C4-2B (cell line): ENCODE measurements at regions not wholly inside any gene's neighbourhood (a gene's known extent, or its start where the extent isn't known, plus 50 kb on each side); places are given as distances from the start of the nearest gene placed in this dataset.

Experiments
- H3K27ac ChIP-seq: fragments of 450-650 bp; 2 replicates; pipeline ENCODE4 v1.5.1; 2017
- CTCF ChIP-seq: fragments of 450-650 bp; conservative IDR thresholded peaks from 2 replicates; pipeline ENCODE4 v1.5.1; 2017; ENCODE audit warnings: mild to moderate bottlenecking
- ZFX ChIP-seq: fragments of 450-650 bp; IDR thresholded peaks from 2 replicates; pipeline ENCODE4 v1.6.1; 2017

GRCh38 chr13:103716718-103717117 lies 650.5 kb upstream of the SLC10A2 start:
- TF ChIP-seq ZFX (no peak), CTCF (no peak)
- no peak overlapping the region for H3K27ac ChIP-seq

GRCh38 chr13:103715335-103715734 lies 649.1 kb upstream of the SLC10A2 start:
- TF ChIP-seq ZFX = no peak
- no peak for TF ChIP-seq CTCF
- H3K27ac ChIP-seq = no peak overlapping the region

GRCh38 chr13:103703246-103703645 lies 637.0 kb upstream of the SLC10A2 start:
- no peak for TF ChIP-seq CTCF
- TF ChIP-seq ZFX = no peak

GRCh38 chr13:103698000-103698399 lies 631.8 kb upstream of the SLC10A2 start:
- TF ChIP-seq CTCF = no peak
- TF ChIP-seq ZFX = no peak

More at GRCh38 chr13:103703246-103703645, 637.0 kb upstream of the SLC10A2 start:
- no peak overlapping the region for H3K27ac ChIP-seq

GRCh38 chr13:103695320-103695719 lies 629.1 kb upstream of the SLC10A2 start:
- no peak for TF ChIP-seq CTCF
- TF ChIP-seq ZFX = no peak
- H3K27ac ChIP-seq = no peak overlapping the region

More at GRCh38 chr13:103698000-103698399, 631.8 kb upstream of the SLC10A2 start:
- H3K27ac ChIP-seq = no peak overlapping the region

- no peak overlapping the region for H3K27ac ChIP-seq
- TF ChIP-seq ZFX = no peak
- TF ChIP-seq CTCF = no peak
These were observed 628.3 kb upstream of the SLC10A2 start for GRCh38 chr13:103694471-103694870.

- no peak for TF ChIP-seq ZFX
- no peak for TF ChIP-seq CTCF
- no peak overlapping the region for H3K27ac ChIP-seq
These were observed 627.8 kb upstream of the SLC10A2 start for GRCh38 chr13:103694033-103694432.
